ENCODE measurements at regions not wholly inside any gene's neighbourhood (a gene's known extent, or its start where the extent isn't known, plus 50 kb on each side); places are given as distances from the start of the nearest gene placed in this dataset.

DNA sequence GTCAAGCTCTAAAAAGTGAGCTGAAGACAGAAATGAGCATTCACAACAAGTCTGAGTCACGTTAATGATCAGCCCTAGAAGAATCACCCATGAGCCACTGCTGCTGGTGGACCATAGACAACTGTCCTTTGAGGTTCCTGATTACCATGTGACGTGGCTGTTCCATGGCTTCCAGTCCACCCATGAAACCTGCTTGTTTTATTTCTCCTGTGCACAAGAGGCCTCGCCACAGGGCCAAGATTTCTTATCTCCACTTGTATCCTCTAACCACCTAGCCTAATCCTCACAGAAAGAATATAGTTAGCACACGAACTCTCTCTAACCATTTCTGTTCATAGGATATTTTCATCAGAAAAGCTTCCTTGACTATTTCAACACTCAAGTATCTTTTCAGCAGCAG is 242.7 kb downstream of the MREG start:
- DNase-seq (ENCODE audit: low spot score), result no peak

DNA sequence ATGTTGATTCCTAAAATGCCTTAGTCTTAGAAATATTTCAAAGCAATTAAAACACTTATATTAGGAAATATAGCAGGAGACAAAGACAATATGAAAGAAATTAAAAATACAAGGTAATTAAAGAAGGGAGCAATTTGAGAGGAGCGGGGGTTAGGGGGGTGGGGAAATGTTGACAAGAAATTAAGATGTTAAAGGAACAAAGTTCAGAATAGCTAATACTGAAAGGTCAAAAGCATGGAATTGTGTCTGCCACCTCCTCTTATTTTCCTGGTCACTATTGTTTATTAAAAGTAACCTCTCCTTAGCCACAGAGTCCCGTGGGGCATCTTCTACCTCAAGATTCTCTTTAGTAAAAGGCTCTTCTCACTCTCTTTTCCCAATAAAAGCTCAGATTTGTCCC is 244.1 kb downstream of the MREG start:
- no peak for DNase-seq (ENCODE audit: low spot score)

DNA sequence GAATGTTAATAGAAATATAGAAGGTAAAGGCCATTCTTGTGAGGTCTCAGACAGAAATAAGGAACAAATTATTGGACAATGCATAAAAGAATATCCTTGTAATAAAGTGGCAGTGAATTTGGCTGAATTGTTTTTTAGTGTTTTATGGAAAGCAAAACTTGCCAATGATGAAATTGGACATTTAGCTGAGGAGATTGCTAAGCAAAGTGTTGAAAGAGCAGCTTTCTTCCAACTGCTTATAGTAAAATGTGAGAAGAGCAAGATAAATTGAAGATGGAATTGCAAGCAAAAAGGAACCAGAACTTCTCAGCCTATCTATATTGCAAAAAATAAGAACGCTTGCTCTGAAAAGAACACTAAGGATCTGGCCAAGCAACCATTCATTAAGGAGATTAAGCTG is 245.7 kb downstream of the MREG start:
- no peak for DNase-seq (ENCODE audit: low spot score)

DNA sequence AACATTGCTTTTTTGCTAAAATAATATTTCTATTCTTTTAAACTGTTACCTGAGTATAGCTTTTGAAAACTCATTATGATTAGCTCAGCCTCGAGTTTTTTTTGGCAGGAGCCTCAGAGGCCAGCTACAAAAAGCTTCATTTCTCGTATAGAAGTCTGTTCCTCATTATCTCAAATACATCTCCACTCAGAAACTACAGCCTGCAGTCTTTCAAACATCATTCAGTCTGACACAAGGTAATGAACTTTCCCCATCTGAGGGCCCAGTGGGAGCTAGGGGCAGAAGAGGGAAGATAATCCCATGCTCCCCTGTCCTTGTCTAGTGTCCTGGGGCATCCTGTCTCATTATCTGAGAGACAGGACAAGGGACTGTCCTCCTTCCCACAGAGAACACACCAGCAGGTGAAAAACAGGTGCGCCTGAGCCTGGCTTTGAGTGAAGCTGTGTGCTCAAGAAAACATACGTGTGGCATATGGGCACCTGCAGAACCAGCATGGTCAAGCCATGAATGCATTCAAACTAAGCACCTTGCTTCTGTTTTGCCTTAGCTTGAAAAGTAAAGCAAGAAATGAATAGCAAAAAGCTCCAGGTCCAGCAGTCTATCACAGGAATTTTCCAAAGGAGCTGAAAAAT is 247.5 kb downstream of the MREG start:
- no peak for DNase-seq (ENCODE audit: low spot score)

DNA sequence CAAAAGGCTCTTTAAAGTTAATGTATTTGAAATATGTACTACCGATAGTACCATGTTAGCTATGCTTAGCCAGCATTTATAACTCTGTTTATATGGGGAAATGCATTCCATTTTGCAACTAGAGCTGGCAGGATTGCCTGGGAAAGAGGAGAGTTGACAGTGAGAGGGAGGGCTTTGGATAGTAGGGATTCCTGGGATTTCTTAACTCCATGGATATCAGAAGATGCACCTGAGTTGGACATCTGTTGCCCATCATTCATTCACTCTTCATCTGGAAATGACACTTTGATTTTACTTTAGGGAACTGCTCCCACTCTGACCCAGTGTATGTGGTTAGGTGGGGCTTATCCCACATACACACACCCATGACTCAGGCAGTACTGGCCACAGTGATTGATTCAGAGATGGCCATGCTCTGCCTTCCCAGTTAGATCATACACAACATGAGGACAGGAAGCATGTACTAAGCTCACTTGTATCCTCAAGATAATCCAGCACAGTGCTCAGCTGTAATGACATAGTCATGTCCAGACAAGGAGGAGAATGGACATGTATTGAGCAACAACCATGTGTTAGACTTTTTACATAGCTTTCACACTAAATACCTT is 248.8 kb downstream of the MREG start:
- DNase-seq (ENCODE audit: low spot score), result no peak

DNA sequence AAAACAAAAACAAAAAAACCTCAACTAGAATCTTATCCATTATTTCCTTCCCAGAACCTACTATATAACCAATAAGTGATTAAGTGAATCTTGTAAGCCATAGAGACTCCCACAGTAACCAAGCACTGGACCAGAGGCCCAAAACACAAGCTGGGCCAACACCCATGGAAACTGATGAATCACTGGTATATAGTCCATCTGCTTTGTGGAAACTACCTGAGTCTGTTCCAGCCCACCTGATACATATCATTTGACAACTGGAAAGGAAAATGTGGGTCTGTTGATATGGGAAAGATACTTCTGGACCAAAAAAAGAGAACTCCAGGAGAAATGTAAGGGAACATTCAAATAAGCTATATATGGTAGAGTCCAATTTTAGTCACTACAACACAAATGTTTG is 252.8 kb downstream of the MREG start:
- no peak for DNase-seq (ENCODE audit: low spot score)

DNA sequence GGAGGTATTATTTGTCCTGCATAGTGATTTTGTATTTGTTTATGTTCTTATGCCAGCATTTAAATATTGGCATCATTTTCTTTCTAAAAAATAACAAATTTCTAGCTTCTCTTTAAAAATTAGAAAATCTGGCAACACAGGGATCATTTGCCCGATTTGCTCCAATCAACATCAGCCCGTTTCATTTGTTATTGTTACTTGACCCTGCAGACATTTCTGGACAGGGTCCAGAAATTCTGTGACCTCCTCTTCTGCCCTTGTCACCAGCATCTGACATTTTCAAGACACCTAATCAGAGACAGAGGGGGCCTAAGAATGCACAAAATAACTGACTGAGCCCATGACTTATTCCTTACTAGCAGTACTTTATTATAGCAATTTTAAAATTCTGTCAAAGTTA is 253.3 kb downstream of the MREG start:
- no peak for DNase-seq (ENCODE audit: low spot score)

DNA sequence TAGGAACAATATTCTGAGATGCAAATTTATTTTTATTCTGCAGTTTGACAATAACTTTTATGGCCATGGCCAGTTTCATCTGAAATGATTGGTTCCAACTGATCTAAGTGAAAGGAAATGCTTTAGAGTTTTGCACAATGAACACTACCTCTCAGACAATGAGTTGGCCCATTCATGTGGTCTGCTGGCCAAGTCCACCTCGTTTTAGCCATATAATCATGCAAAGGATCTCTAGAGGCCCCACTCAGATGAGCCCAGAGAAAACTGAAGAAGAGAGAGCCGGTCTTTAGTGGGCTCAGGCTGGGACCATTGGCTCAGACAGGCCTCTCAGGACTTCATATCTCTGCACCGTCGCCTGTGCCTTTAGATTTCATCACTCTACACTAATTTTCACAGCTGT is 254.7 kb downstream of the MREG start:
- no peak for DNase-seq (ENCODE audit: low spot score)

DNA sequence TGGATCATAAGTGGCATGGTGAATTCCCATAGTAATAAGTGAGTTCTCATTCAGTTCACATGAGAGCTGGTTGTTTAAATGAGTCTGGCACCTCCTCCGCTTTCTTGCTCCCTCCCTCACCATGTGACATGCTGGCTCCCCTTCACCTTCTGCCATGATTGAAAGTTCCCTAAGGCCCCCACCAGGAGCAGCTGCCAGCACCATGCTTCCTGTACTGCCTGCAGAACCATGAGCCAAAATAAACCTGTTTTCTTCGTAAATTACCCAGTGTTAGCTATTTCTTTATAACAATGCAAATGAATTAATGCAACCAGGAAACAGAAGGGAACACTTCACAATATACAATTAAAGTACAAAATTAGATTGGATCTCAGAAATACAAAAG is 257.0 kb downstream of the MREG start:
- no peak for DNase-seq (ENCODE audit: low spot score)

DNA sequence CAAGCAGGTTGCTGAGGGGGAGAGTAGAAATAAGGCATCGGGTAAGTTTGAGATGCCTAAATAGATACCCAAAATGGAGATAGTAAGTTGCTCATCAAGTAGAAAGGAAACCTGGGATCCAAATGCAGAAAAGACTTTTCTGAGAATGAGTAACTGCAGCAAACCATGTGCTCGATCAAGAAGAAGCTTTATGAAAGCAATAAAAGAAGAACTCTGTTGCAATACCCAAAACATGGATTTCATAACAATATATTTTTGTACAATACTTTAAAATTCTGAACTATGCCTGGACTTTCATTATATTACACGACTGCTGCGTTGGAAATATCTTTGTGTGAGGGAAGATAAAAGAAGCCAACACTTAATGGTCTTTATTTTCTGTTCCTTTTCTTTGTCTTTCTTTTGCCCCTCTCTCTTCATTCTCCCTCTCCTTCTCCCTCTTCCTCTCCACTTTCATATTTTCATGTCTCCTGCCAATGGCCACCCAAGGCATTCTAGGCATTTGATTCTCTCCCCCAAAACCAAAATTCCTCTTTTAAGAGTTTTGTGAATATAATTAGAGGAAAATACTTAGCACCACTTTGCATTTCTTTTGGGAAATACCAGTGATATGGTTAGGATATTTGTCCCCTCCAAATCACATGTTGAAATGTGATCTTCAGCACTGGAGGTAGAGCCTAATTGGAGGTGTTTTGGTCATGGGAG is 257.6 kb downstream of the MREG start:
- DNase-seq (ENCODE audit: low spot score), result no peak

DNA sequence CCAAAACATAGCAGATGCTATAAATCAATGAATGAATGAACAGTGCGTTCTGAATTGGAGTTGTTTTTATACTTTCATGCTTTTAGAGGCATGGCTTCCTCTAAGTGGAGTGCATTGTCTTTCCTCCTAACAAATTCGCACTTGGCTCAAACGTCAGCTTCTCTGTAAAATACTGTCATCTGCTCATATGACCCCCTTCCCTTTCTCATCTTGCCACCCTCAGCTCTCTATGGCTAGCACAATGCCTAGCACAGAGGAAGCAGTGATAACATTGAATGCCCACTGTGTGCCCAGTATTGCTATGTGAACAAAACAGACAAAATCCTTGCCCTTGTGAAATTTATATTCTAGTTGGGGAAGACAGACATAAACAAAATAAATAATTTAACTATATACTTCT is 258.8 kb downstream of the MREG start:
- no peak for DNase-seq (ENCODE audit: low spot score)

DNA sequence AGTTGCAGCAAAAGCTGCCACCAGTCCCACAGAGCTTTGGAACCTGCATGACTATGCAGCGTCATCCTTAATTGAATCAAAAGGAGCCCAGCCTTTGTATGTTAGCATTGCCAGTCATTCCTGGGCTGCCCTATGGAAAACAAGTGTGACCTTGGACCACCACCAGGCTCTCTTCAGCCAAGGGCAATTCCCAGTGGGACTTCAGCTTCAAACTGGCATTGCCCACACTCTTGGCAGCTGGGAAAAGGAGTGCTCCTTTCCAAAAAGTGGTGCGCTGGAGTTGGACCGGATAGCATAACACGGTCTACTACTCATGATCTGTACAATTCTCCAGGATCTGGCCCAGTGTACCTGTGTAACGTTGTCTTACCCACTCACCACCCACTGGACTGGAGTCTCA is 259.5 kb downstream of the MREG start:
- DNase-seq (ENCODE audit: low spot score), result no peak

DNA sequence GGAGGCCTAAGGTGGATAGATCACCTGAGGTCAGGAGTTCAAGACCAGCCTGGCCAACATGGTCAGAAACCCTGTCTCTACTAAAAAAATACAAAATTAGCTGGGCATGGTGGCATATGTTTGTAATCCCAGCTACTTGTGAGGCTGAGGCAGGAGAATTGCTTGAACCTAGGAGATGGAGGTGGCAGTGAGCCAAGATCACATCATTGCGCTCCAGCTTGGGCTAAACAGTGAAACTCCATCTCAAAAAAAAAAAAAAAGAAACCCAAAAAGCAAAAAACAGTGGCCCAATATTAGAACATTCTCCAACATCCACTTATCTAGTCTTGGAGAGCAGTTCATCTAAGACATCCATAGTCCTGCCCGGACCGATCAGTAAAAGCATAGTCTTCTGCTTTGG is 260.4 kb downstream of the MREG start:
- no peak for DNase-seq (ENCODE audit: low spot score)

DNA sequence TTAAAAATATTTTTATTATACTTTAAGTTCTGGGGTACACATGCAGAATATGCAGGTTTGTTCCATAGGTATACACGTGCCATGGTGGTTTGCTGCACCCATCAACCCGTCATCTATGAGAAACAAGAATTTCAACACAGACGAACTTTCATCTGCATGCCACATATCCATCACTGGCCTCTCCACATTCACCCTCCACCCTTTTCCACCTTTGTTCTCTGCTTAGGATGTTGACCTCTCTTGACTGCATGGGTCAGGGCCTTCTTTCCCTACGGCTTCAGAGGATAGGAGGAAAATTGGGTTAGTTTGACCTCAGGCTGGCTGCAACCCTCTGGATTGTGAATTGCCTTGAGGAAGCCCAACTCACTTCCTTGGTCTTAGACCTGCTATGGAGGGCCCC is 260.9 kb downstream of the MREG start:
- DNase-seq (ENCODE audit: low spot score), result no peak

DNA sequence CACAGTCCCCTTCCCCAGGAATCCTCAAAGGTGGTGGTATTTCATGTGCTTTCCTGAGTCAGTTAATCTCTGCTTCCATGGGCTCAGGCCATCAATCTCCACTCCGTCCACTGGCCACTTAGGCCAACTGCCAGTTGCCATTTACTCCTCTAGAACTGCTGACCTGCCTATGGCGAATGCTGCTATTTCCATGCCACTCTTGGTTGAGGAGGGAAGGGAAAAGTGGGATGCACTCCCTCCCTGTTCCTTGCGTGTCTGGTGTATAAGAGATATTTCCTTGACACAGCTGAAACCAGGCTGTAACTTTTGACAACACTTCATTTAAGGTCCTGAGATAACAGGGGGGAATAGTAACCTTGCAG is 261.5 kb downstream of the MREG start:
- DNase-seq (ENCODE audit: low spot score), result no peak

DNA sequence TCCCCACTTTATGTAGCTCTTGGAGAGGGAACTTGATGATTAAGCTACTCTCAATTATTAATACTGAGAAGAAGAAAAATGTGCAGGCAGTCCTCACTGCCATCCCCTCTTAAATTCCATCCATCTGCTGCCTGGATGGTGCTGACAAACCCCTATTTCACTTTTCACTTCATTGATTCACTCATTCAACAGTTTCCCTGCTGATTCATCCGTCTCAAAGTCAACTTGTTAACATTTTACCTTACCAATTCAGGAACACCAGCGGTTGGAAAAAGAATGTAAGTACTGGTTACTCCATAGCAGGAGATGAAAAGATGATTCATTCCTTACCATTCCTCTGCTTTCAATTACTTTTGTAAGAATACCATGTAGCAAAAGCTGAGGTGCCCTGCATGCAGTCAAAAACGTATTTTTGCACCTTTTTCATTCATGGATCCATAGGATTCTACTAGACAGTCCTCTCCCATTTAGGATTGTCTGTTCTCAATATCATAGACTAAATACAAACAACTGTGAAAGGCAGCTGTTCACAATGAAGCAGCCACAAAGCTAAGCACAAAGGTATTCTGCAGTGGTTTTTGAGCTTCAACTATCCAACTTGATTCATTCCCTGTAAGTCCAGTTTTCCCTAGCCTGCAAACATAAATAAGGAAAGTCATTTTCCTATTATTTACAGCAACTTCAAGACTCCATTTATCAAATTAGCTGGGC is 262.0 kb downstream of the MREG start:
- no peak for DNase-seq (ENCODE audit: low spot score)

DNA sequence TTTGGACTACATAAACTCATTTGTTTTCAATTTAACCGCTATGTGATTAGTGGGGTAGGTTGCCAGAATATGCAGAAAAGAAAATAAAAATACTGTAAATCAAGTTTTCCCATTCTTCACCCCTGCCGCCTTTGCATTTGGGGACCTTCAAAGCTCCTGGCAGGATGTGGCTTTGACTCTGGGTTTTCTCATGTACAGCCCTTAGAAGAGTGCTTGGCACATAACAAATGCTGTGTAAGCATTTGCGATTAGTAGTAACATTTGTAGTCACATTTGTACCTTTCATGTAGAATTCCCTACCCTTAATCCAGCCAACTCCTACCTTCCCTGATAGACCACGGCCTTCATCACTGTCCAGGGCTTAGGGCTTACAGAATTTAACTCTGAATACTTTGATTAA is 262.6 kb downstream of the MREG start:
- DNase-seq (ENCODE audit: low spot score), result no peak

DNA sequence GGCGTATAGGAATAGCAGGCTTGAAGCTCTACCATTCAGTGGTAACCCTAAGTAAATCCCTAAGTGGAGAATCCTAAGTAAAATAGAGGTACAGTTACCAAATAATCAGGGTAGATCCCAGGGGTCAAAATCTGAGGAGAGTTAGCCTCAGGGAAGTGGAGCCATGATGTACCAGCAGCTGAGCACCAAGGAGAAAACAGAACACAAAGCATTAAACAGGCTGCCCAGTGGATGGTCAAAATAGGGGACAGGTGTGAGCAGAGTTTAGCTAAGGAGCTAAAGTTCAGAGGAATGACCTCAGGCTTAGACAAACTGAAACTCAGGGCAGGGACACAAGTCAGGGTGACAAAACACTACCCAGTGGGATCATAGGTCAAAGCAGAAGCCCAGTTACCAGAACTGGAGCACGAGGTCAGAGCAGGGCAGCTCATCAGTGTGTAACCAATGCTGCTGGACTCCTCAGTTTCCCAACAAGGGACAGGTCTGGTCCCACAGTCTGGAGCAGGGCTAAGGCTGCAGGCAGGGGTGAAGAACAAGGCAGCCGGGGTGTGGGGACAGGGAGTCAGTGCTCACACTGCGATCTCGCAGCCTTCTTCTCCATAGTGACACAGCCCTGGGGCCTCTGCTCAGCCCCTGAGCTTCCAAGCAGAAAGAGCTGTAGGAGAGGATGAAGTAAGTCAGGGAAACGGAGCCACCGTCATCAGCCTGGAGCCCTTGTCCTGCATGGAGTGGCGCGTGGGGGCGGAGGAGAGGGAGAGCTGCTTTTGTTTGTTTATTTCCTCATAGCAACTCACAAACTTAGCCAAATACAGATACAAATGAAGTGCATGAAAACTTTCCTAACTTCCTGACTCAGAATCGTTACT is 264.0 kb downstream of the MREG start:
- DNase-seq (ENCODE audit: low spot score), result peak; percentile 23

DNA sequence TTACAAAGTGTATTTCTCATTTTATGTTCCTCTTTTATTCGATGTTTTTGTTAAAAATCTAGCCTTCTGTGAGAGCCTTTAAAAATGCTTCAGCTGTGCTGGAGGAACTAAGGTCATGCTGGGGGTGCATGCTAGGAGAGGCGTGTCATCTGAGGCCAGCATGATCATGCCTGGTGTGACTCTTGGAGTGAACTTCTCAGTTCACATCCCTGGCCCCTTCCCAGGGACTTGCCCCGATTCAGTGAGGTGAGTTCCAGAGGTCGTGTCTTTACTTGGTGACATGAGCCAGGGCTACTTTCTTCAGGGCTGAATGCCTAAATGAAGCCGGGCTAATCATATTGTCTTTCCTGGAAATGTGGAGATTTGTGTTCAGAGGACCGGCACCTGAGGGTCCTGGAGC is 264.9 kb downstream of the MREG start:
- no peak for DNase-seq (ENCODE audit: low spot score)

DNA sequence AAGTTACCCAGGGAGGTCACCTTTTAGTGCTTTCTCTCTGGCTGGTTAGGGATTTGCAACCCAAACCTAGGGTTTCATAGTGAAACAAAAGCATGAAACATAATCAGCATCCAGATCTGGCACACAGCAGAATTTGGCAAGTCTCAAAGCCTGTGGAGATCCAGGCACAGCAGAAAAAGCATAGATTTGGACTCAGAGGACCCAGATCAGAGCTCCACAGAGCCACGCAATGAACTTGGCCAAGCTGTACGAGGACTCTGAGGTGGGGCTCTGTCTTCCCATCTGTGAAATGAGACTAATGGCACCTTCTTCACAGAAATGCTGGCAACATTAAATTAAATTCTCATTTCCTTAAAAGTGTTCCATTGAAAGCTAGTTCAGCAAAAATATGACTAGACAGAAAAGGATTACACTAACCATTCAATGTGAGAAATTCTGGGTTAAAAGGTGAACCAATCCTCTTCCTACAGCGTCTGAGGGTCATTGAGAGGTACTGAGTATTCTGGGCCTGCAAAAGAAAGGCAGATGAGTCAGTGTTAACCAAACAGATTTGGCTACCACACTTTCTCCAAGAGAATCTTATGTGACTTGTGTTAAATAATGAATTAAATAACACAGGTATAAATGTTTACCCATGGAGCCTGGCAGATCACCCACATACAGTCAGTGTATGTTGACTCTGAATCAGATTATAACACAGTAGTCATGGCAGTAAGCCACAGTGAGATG is 266.3 kb downstream of the MREG start:
- no peak for DNase-seq (ENCODE audit: low spot score)

DNA sequence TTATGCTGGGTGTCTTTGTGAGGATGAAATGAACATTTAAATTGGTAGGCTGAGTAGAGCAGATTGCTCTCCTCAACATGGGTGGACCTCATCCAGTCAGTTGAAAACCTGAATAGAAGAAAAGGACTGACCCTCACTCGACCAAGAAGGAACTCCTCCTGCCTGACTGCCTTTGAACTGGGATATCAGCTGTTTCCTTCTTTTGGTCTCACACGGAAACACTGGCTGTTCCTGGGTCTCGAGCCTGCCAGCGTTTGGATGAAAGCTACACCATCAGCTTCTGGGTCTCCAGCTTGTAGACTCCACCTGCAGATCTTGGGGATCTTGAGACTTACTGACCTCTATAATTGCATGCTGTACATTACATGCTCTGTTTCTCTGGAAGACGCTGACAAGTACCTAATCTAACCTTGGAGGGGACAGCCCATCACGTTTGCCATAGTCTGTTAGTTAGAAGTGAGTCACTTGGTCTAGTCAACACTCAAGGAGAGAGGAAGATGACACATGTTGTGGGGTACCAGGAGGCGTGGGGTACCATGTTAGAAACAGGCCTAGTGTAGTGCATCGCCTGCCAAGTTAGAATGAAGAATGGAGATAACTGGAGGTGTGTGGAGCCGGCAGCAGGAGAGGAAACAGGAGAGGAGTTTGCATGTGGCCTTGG is 267.0 kb downstream of the MREG start:
- no peak for DNase-seq (ENCODE audit: low spot score)
